SK-N-SH (cell line): ENCODE measurements at regions not wholly inside any gene's neighbourhood (a gene's known extent, or its start where the extent isn't known, plus 50 kb on each side); places are given as distances from the start of the nearest gene placed in this dataset.

Source experiments
- CTCF ChIA-PET: fragments of 300-600, 350-600 bp; formaldehyde crosslinking; extraction: SDS; loops from one replicate; lab custom pipeline; 2021; lab: Yijun Ruan, JAX
- POLR2A ChIA-PET: fragments of 350-600 bp; sonication (Branson Sonifier 250); formaldehyde crosslinking; extraction: SDS; loops from one replicate; lab custom pipeline; 2020; ENCODE audit warnings: antibody characterized with exemption, inconsistent platforms; lab: Yijun Ruan, JAX
- DNase-seq: peaks from one replicate; pipeline ENCODE4 v3.0.0; 2012
- H2AFZ ChIP-seq: fragments of 200-600 bp; sonication (generic); 2 replicates; pipeline ENCODE4 v1.8.1; 2016; ENCODE audit warnings: antibody characterized with exemption, mild to moderate bottlenecking, low read depth
- H3F3A ChIP-seq: fragments of 200-600 bp; sonication (generic); replicated peaks from 2 replicates; pipeline ENCODE3; 2016; ENCODE audit warnings: antibody characterized with exemption, mild to moderate bottlenecking; ENCODE audit not compliant: insufficient read depth
- H3K27ac ChIP-seq, 2 experiments: fragments of 200-500 bp in 1 of 2; fragments of 200-600 bp in 1 of 2; sonication (Bioruptor generic) in 1 of 2; sonication (generic), shearing (Covaris generic) in 1 of 2; 2 replicates each; pipeline versions ENCODE4 v1.5.1 to v1.6.1; 2014 to 2016; ENCODE audit warnings: low read depth in 2 of 2, inconsistent platforms in 1 of 2, low read length in 1 of 2, mild to moderate bottlenecking in 1 of 2, mixed read lengths in 1 of 2
- H3K27me3 ChIP-seq: fragments of 200-600 bp; sonication (generic), shearing (Covaris generic); 2 replicates; pipeline ENCODE4 v1.6.1; 2016; ENCODE audit warnings: mixed run types; ENCODE audit not compliant: insufficient read depth
- H3K36me3 ChIP-seq, 2 experiments: fragments of 200-500 bp in 1 of 2; fragments of 200-600 bp in 1 of 2; sonication (Bioruptor generic) in 1 of 2; sonication (generic) in 1 of 2; replicated peaks in 1 of 2; 2 replicates each; pipeline versions ENCODE3 to v1.5.1; 2014 to 2016; ENCODE audit warnings: low read length in 1 of 2, mild to moderate bottlenecking in 1 of 2; ENCODE audit not compliant: insufficient read depth in 2 of 2, control insufficient read depth in 1 of 2
- H3K4me1 ChIP-seq, 2 experiments: fragments of 200-500 bp in 1 of 2; fragments of 200-600 bp in 1 of 2; sonication (Bioruptor generic) in 1 of 2; sonication (generic), shearing (Covaris generic) in 1 of 2; 2 replicates each; pipeline versions ENCODE4 v1.5.1 to v1.6.1; 2014 to 2016; ENCODE audit warnings: low read depth in 1 of 2, low read length in 1 of 2, mixed run types in 1 of 2; ENCODE audit not compliant: insufficient read depth in 2 of 2, control insufficient read depth in 1 of 2
- H3K4me2 ChIP-seq: fragments of 200-600 bp; sonication (generic), shearing (Covaris generic); 2 replicates; pipeline ENCODE4 v1.6.1; 2017; ENCODE audit warnings: mixed run types
- H3K4me3 ChIP-seq, 2 experiments: fragments of 200-500 bp in 1 of 2; fragments of 200-600 bp in 1 of 2; sonication (Bioruptor generic) in 1 of 2; sonication (generic), shearing (Covaris generic) in 1 of 2; 2 replicates each; pipeline versions ENCODE4 v1.5.1 to v1.8.1; 2014 to 2016; ENCODE audit warnings: low read depth in 2 of 2, inconsistent platforms in 1 of 2, low read length in 1 of 2, mild to moderate bottlenecking in 1 of 2, mixed read lengths in 1 of 2, moderate library complexity in 1 of 2
- H3K79me2 ChIP-seq: fragments of 200-600 bp; sonication (generic); 2 replicates; pipeline ENCODE4 v1.8.1; 2017; ENCODE audit warnings: mild to moderate bottlenecking; ENCODE audit not compliant: insufficient read depth
- H3K9ac ChIP-seq: fragments of 200-600 bp; sonication (generic); 2 replicates; pipeline ENCODE4 v1.6.1; 2017; ENCODE audit warnings: mixed run types
- H3K9me2 ChIP-seq: fragments of 200-600 bp; sonication (generic); 2 replicates; pipeline ENCODE4 v1.6.1; 2017; ENCODE audit warnings: mixed run types
- H3K9me3 ChIP-seq: fragments of 200-600 bp; sonication (generic); 2 replicates; pipeline ENCODE4 v1.6.1; 2017; ENCODE audit warnings: mixed run types, mild to moderate bottlenecking, moderate library complexity
- H4K20me1 ChIP-seq: fragments of 200-600 bp; sonication (generic); 2 replicates; pipeline ENCODE4 v1.6.1; 2017; ENCODE audit warnings: mild to moderate bottlenecking, mixed run types; ENCODE audit not compliant: insufficient read depth
- CTCF ChIP-seq: fragments of 200-600 bp; sonication (generic); IDR thresholded peaks from 2 replicates; pipeline ENCODE4 v1.6.1; 2017; ENCODE audit warnings: antibody characterized with exemption, mild to moderate bottlenecking, moderate library complexity
- FOSL2 ChIP-seq: IDR thresholded peaks from 2 replicates; pipeline ENCODE4 v1.4.0; 2012; ENCODE audit warnings: low read depth, mild to moderate bottlenecking, moderate library complexity, borderline replicate concordance
- FOXJ3 ChIP-seq: sonication (generic); formaldehyde crosslinking; IDR thresholded peaks from 2 replicates; pipeline ENCODE4 v1.5.1; 2020; ENCODE audit warnings: mild to moderate bottlenecking, missing genetic modification reagents
- FOXM1 ChIP-seq: IDR thresholded peaks from 2 replicates; pipeline ENCODE4 v1.4.0; 2012; ENCODE audit warnings: low read depth, mild to moderate bottlenecking
- GABPA ChIP-seq: IDR thresholded peaks from 2 replicates; pipeline ENCODE4 v1.4.0; 2012; ENCODE audit warnings: low read depth, mild to moderate bottlenecking
- GATA2 ChIP-seq: sonication (generic); formaldehyde crosslinking; IDR thresholded peaks from 2 replicates; pipeline ENCODE4 v1.5.0; 2020; ENCODE audit warnings: mild to moderate bottlenecking, missing genetic modification reagents
- JUND ChIP-seq: IDR thresholded peaks from 2 replicates; pipeline ENCODE4 v1.4.0; 2012
- MAX ChIP-seq: IDR thresholded peaks from 2 replicates; pipeline ENCODE4 v1.4.0; 2012; ENCODE audit warnings: low read depth
- RAD21 ChIP-seq: IDR thresholded peaks from 2 replicates; pipeline ENCODE4 v1.6.1; 2012; ENCODE audit warnings: mild to moderate bottlenecking, low read length
- RXRA ChIP-seq: IDR thresholded peaks from 2 replicates; pipeline ENCODE4 v1.4.0; 2012; ENCODE audit warnings: low read depth, mild to moderate bottlenecking, borderline replicate concordance
- SIN3A ChIP-seq: IDR thresholded peaks from 2 replicates; pipeline ENCODE4 v1.6.1; 2012; ENCODE audit warnings: low read depth, mild to moderate bottlenecking, low read length, moderate library complexity, borderline replicate concordance
- TCF12 ChIP-seq: IDR thresholded peaks from 2 replicates; pipeline ENCODE4 v1.4.0; 2012
- TEAD4 ChIP-seq: IDR thresholded peaks from 2 replicates; pipeline ENCODE4 v1.4.0; 2012; ENCODE audit warnings: mild to moderate bottlenecking, borderline replicate concordance; ENCODE audit not compliant: insufficient read depth
- USF2 ChIP-seq: fragments of 150-350 bp; IDR thresholded peaks from 2 replicates; pipeline ENCODE4 v1.6.1; 2017; ENCODE audit warnings: antibody characterized with exemption, low read length, low read depth, borderline replicate concordance
- YY1 ChIP-seq: IDR thresholded peaks from 2 replicates; pipeline ENCODE4 v1.4.0; 2012; ENCODE audit warnings: low read depth, mild to moderate bottlenecking
- WGBS: methylation state at CpG from one replicate; pipeline ENCODE4 v1.1.6; 2017; ENCODE audit warnings: low lambda C conversion rate; 5-methylcytosine and 5-hydroxymethylcytosine counted together
- TF ChIP-seq, protein P1 (sequence below): IDR thresholded peaks from 2 replicates; pipeline ENCODE4; 2012

- no peak overlapping the region for H3K9ac ChIP-seq
- peaks cover 0 to 66% of the 10 kb centered on the region in 2 experiments; a peak in 2 of 4 replicates for H3K4me1 ChIP-seq
- TF ChIP-seq TCF12: no peak
- TF ChIP-seq TEAD4: no peak
- TF ChIP-seq FOXM1: no peak
- TF ChIP-seq GABPA: no peak
- no peak for TF ChIP-seq FOXJ3
- TF ChIP-seq USF2: no peak
- no peak for TF ChIP-seq RAD21
- no peak for TF ChIP-seq JUND
- TF ChIP-seq MAX: no peak
- no peak overlapping the region for H2AFZ ChIP-seq
- ChIA-PET POLR2A (no interaction called here), CTCF (interaction anchor here (1.0 to 4.9 kb wide), 8 partner anchors 9 to 358 kb away, joined by 3 to 29 read pairs (median 4); partner anchors contain the start of gene RHOU)
- peak overlapping the region in 1 of 2 experiments; percentile 94; a peak in 2 of 4 replicates for H3K27ac ChIP-seq
- H3F3A ChIP-seq: no peaks in the 10 kb centered on the region
- H3K79me2 ChIP-seq: no peaks in the 10 kb centered on the region
- 80% methylated on average over 1 of the region's 3 CpGs for WGBS
- DNase-seq: no peak
- H3K9me2 ChIP-seq: no peaks in the 10 kb centered on the region
- no peak overlapping the region for H3K4me3 ChIP-seq
- no peak overlapping the region for H3K4me2 ChIP-seq
- no peaks in the 10 kb centered on the region for H3K36me3 ChIP-seq
- no peaks in the 10 kb centered on the region for H3K27me3 ChIP-seq
- no peaks in the 10 kb centered on the region for H4K20me1 ChIP-seq
- H3K9me3 ChIP-seq: no peaks in the 10 kb centered on the region
Measured at GRCh38 chr1:228868731-228869024, 133.4 kb downstream of the RHOU start.

DNA sequence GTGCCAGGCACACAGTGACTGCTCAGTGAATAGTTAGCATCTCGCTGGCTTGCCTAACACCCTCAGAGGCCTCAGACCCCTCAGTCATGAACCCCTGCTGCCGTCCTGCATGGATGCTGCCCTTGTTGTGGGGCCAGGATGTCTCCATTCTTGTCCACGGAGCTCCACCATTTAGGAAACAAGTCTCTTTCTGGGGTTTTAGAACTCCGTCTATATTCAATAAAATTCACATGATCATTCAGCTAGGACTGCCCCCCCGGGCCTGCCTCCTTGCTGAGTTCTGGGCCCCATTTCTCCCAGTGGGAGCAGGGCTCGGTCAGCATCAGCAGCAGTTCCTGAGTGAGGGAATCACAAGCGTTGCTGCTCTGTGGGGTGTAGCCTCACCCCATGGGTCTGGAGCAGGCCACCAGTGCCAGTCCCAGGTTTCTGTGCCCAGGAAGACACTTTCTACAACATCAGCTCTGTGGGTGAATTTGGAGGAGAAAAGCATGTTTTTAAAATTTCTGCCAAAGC, 134.1 kb downstream of the RHOU start:
- H3K9me2 ChIP-seq: no peaks in the 10 kb centered on the region
- no peak for TF ChIP-seq MAX
- TF ChIP-seq, all 33 proteins: peak for 0
- Histone ChIP-seq H3K36me3 (no peaks in the 10 kb centered on the region), H4K20me1 (no peaks in the 10 kb centered on the region), H3K4me2 (no peak overlapping the region), H3K27me3 (no peaks in the 10 kb centered on the region), H3K9ac (no peak overlapping the region), H3K4me1 (peaks cover 0 to 61% of the 10 kb centered on the region in 2 experiments; a peak in 2 of 4 replicates), H3K79me2 (no peaks in the 10 kb centered on the region), H2AFZ (no peak overlapping the region), H3F3A (no peaks in the 10 kb centered on the region), H3K4me3 (no peak overlapping the region), H3K27ac (no peak overlapping the region), H3K9me3 (no peaks in the 10 kb centered on the region)
- no peak for DNase-seq
- 48% methylated on average over 5 of the region's 7 CpGs for WGBS
- POLR2A ChIA-PET: no interaction called here
- CTCF ChIA-PET: interaction anchor here (1.2 to 4.9 kb wide), 6 partner anchors 9 to 357 kb away, joined by 3 to 29 read pairs (median 6); partner anchors contain the start of gene RHOU

GRCh38 chr1:228870041-228870713, 134.9 kb downstream of the RHOU start:
- ChIA-PET POLR2A (interaction anchor here (1.6 kb wide), 1 partner anchor 188 kb away, joined by 3 read pairs; no protein-coding TSS in a partner anchor), CTCF (interaction anchor here (1.7 to 4.9 kb wide), 2 partner anchors 135 to 356 kb away, joined by 10 to 29 read pairs; partner anchors contain the start of gene RHOU)
- DNase-seq: no peak
- 85% methylated on average over 9 of the region's 9 CpGs for WGBS
- H3F3A ChIP-seq: no peaks in the 10 kb centered on the region
- H3K9me3 ChIP-seq: no peaks in the 10 kb centered on the region
- peaks cover 0 to 57% of the 10 kb centered on the region in 2 experiments; a peak in 2 of 4 replicates for H3K4me1 ChIP-seq
- no peak overlapping the region for H3K4me3 ChIP-seq
- H3K4me2 ChIP-seq: no peak overlapping the region
- H3K9ac ChIP-seq: no peak overlapping the region
- no peak overlapping the region for H3K27ac ChIP-seq
- no peaks in the 10 kb centered on the region for H3K9me2 ChIP-seq
- H4K20me1 ChIP-seq: no peaks in the 10 kb centered on the region
- H3K27me3 ChIP-seq: no peaks in the 10 kb centered on the region
- no peaks in the 10 kb centered on the region for H3K36me3 ChIP-seq
- H2AFZ ChIP-seq: no peak overlapping the region
- no peaks in the 10 kb centered on the region for H3K79me2 ChIP-seq
- TF ChIP-seq SIN3A: no peak
- no peak for TF ChIP-seq RXRA
- TF ChIP-seq USF2: no peak
- TF ChIP-seq FOSL2: no peak
- TF ChIP-seq CTCF: no peak
- no peak for TF ChIP-seq TEAD4
- no peak for TF ChIP-seq JUND
- TF ChIP-seq, protein P1, sequence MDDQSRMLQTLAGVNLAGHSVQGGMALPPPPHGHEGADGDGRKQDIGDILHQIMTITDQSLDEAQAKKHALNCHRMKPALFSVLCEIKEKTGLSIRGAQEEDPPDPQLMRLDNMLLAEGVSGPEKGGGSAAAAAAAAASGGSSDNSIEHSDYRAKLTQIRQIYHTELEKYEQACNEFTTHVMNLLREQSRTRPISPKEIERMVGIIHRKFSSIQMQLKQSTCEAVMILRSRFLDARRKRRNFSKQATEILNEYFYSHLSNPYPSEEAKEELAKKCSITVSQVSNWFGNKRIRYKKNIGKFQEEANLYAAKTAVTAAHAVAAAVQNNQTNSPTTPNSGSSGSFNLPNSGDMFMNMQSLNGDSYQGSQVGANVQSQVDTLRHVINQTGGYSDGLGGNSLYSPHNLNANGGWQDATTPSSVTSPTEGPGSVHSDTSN: no peak
- TF ChIP-seq YY1: no peak
- TF ChIP-seq GATA2 (CRISPR knock-in tag): no peak
- TF ChIP-seq GABPA: no peak
